SJCRH30 (cell line): ENCODE measurements at regions not wholly inside any gene's neighbourhood (a gene's known extent, or its start where the extent isn't known, plus 50 kb on each side); places are given as distances from the start of the nearest gene placed in this dataset.

Source experiments
- DNase-seq, 2 experiments: peaks; one replicate each; pipeline ENCODE4 v3.0.0-alpha.2; 2015 to 2020
- H3K27ac ChIP-seq: fragments of 250-450 bp; sonication (Bioruptor Pico); 2 replicates; pipeline ENCODE4 v1.5.1; 2020; ENCODE audit warnings: mild to moderate bottlenecking, moderate library complexity
- H3K27me3 ChIP-seq: fragments of 250-450 bp; sonication (Bioruptor Pico); 2 replicates; pipeline ENCODE4 v1.5.1; 2020; ENCODE audit warnings: mild to moderate bottlenecking, moderate library complexity
- H3K36me3 ChIP-seq: fragments of 250-450 bp; sonication (Bioruptor Pico); 2 replicates; pipeline ENCODE4 v1.5.1; 2020; ENCODE audit warnings: mild to moderate bottlenecking, moderate library complexity
- H3K4me1 ChIP-seq: fragments of 250-450 bp; sonication (Bioruptor Pico); 2 replicates; pipeline ENCODE4 v1.5.1; 2020; ENCODE audit warnings: mild to moderate bottlenecking, moderate library complexity
- H3K4me3 ChIP-seq: fragments of 250-450 bp; sonication (Bioruptor Pico); 2 replicates; pipeline ENCODE4 v1.5.1; 2020; ENCODE audit warnings: mild to moderate bottlenecking, moderate library complexity
- H3K9me3 ChIP-seq: fragments of 250-450 bp; sonication (Bioruptor Pico); replicated peaks from 2 replicates; pipeline ENCODE4 v1.5.1; 2020; ENCODE audit warnings: mild to moderate bottlenecking, moderate library complexity

DNA sequence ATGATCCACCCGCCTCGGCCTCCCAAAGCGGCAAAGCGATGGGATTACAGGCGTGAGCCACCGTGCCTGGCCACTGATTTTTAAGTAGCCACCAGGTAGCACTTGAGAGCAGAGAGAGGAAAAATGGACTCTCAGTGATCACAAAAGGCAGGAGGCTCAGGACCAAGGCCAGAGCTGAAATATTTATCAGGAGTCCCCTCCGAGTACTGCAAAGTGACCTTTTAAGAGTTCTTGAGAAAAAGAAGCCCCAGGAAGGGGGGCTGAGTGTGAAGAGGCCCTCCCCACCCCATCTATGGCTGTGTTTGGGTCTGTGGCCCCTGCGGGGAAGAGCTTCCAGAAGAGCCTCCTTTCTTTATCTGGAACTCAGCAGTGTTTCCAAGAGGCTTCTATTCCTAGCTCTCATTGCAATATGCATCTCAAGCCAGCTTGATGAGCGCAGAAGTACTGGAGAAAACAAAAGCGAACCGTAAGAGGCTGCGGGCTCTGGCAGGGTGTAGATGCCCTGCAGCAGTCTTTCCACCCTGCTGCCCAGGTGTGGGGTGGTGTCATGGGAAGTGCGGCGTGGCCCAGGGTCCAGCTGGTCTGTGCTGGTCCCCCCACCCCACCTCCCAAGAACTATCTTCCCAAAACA is 75.5 kb upstream of the CDK20 start:
- Histone ChIP-seq H3K4me3 (no peak overlapping the region), H3K27me3 (no peaks in the 10 kb centered on the region), H3K36me3 (no peaks in the 10 kb centered on the region), H3K4me1 (peaks cover 5% of the 10 kb centered on the region; the same call in 1 of the 2 replicates), H3K9me3 (peaks cover 4% of the 10 kb centered on the region; the same call in 1 of the 2 replicates), H3K27ac (no peak overlapping the region)
- DNase-seq = no peak

DNA sequence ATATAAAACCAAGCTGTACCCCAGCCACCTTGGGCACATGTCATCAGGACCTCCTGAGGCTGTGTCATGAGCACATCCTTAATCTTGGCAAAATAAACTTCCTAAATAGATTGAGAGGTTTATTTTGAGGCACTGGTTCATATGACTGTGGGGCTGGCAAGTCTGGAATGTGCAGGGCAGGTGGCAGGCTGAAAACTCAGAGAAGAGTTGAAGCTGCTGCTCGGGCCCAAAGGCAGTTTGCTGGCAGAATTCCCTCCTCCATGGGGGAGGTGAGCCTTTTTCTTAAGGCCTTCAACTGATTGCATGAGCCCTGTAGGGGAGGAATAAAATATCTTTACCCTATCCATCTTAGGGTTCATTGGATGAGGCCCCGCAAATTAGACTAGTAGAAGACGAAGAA is 72.2 kb upstream of the CDK20 start:
- H3K9me3 ChIP-seq = peaks cover 7% of the 10 kb centered on the region; the same call in 1 of the 2 replicates
- no peak for DNase-seq
- no peaks in the 10 kb centered on the region for H3K27me3 ChIP-seq
- H3K4me1 ChIP-seq = no peaks in the 10 kb centered on the region
- H3K36me3 ChIP-seq = no peaks in the 10 kb centered on the region
- H3K27ac ChIP-seq = no peak overlapping the region
- no peak overlapping the region for H3K4me3 ChIP-seq

DNA sequence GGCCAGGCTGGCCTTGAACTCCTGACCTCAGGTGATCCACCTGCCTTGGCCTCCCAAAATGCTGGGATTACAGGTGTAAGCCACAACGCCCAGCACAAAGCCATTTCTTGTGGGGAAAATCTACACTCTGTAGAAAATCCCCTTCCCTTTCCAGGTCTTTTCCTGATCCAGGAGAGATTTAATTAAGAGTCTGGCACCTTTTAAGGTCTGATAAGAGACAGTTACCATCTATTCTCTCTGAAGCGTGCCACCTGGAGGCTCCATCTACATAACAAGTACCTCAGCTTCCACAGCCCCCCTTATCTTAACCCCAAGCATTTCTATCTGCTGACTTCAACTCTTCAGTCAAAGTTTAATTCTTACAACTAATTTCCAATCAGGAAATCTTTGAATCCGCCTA is 71.4 kb upstream of the CDK20 start:
- DNase-seq = no peak
- Histone ChIP-seq H3K27ac (no peak overlapping the region), H3K27me3 (no peaks in the 10 kb centered on the region), H3K4me1 (no peaks in the 10 kb centered on the region), H3K36me3 (no peaks in the 10 kb centered on the region), H3K9me3 (peaks cover 7% of the 10 kb centered on the region; the same call in 1 of the 2 replicates), H3K4me3 (no peak overlapping the region)

DNA sequence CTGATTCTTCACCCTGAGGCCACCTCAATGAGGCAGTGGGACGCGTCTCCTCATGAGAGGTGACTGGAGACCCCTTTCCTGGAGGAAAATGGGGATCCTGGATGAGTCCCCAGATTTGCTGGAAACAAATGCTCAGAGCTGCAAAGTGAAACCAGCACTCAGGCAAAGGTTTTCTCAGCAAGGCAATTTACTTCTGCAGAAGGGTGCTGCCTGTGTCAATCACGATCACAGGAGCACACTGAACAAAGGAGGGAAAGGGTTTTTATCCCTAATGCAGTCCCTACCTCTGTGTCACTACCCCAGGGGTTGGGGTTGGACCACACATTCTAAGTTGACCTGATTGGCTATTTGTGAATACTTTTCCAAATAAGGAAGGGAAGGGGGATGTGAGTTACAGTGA is 69.9 kb upstream of the CDK20 start:
- no peak for DNase-seq
- Histone ChIP-seq H3K36me3 (no peaks in the 10 kb centered on the region), H3K4me1 (no peaks in the 10 kb centered on the region), H3K27me3 (no peaks in the 10 kb centered on the region), H3K4me3 (no peak overlapping the region), H3K27ac (no peak overlapping the region), H3K9me3 (peaks cover 7% of the 10 kb centered on the region; the same call in 1 of the 2 replicates)

DNA sequence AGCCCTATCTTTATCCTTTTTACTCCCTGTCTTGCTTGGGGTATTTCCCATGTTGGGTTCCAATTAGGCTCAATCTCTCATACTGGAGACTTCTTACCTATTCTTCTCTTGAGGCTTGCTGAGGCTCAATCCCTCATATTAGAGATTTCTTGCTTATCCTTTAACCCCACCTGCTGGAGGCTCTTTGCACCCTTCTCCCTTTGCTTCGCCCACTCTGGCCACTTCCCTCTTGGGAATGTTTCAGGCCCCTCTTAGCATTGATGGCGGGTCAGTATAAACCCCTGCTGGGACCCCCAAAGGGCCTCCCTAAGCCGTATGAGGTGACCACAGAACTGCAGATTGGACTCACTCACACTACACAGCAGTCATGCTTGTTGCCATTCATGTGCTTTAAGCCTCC is 69.3 kb upstream of the CDK20 start:
- H3K27me3 ChIP-seq = no peaks in the 10 kb centered on the region
- no peak overlapping the region for H3K4me3 ChIP-seq
- H3K4me1 ChIP-seq = no peaks in the 10 kb centered on the region
- no peak overlapping the region for H3K27ac ChIP-seq
- H3K9me3 ChIP-seq = peaks cover 7% of the 10 kb centered on the region; the same call in 1 of the 2 replicates
- no peak for DNase-seq
- no peaks in the 10 kb centered on the region for H3K36me3 ChIP-seq

DNA sequence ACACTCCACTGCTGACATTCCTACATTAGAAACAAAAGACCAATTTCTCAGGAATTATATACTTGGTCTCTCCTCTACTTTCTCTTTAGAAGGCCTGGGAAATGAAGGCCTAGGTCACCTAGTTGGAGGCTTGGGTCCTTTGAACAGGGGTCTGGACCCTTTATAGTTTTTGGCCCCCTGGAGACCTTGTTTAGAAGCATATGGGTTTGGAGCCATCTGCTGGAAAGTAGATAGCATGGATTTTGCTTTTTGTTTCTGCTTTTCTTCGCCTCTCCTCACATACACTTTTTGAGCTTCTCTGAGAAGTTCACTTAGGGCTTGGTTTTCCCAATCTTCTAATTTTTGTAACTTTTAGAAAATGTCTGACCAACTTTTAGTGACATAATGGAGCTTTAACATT is 67.1 kb upstream of the CDK20 start:
- Histone ChIP-seq H3K27me3 (no peaks in the 10 kb centered on the region), H3K36me3 (no peaks in the 10 kb centered on the region), H3K27ac (no peak overlapping the region), H3K4me3 (no peak overlapping the region), H3K9me3 (peaks cover 17% of the 10 kb centered on the region; the same call in 1 of the 2 replicates), H3K4me1 (no peaks in the 10 kb centered on the region)
- DNase-seq = peak in 1 of 2 experiments; percentile 34

DNA sequence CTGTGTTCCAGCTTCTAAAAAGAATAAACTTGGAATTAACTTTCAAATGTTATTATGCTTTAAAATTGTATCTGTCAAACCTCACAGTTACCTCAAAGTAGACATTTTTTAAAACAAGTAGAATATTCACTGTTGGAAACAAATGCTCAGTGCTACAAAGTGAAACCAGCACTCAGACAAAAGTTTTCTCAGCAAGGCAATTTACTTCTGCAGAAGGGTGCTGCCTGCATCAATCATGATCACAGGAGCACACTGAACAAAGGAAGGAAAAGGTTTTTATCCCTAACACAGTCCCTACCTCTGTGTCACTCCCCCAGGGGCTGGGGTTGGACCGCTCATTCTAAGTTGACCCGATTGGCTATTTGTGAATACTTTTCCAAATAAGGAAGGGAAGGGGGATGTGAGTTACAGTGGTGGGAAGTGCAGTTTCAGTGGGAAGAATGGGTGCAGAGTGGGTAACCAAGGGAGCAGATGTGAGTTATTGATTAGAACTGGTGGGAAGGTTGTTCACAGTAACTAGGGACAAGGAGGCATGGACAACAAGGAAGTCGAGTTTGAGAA is 63.0 kb upstream of the CDK20 start:
- H3K4me3 ChIP-seq = no peak overlapping the region
- H3K9me3 ChIP-seq = peaks cover 10% of the 10 kb centered on the region; the same call in 1 of the 2 replicates
- no peaks in the 10 kb centered on the region for H3K36me3 ChIP-seq
- no peak overlapping the region for H3K27ac ChIP-seq
- H3K4me1 ChIP-seq = no peaks in the 10 kb centered on the region
- DNase-seq = no peak
- H3K27me3 ChIP-seq = 0 out of 2 replicates have a peak, but pooled peaks cover 4% of the 10 kb centered on the region

DNA sequence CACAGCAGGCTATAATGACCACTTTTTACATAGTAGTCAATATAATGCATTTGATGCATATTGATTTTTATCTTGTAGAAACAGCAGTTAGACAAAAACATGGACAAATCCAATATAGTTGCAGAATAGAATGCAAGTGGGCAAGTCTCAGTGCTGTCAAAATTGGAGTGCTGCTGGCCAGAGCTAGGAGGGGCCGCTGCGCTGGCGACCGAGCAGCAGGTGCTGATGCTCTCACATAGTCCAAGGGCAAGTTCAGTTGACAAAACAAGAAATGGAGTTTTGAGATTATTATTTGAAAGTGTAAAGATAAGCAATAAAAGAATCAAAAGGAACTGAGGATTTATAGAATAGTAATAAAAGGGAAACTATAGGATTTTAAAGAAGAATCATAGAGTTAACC is 60.6 kb upstream of the CDK20 start:
- H3K4me1 ChIP-seq = no peaks in the 10 kb centered on the region
- peaks cover 10% of the 10 kb centered on the region; the same call in 1 of the 2 replicates for H3K9me3 ChIP-seq
- H3K27me3 ChIP-seq = 0 out of 2 replicates have a peak, but pooled peaks cover 4% of the 10 kb centered on the region
- H3K36me3 ChIP-seq = no peaks in the 10 kb centered on the region
- H3K27ac ChIP-seq = no peak overlapping the region
- no peak overlapping the region for H3K4me3 ChIP-seq
- DNase-seq = no peak

DNA sequence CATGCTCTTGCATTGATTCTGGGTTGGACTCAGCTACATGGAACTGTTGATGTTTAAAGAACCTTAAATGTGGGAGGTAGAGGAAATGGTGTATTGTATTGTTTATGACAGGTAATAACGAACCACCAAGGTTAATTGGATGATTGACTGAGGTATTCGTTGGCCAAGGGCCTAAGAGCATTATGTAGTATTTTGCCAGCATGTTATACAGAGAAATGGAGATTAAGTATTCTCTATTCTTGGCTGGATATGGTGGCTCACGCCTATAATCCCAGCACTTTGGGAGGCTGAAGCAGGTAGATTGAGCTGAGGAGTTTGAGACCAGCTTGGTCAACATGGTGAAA is 59.0 kb upstream of the CDK20 start:
- peaks cover 10% of the 10 kb centered on the region; the same call in 1 of the 2 replicates for H3K9me3 ChIP-seq
- H3K4me1 ChIP-seq = no peaks in the 10 kb centered on the region
- DNase-seq = no peak
- H3K27me3 ChIP-seq = 0 out of 2 replicates have a peak, but pooled peaks cover 4% of the 10 kb centered on the region
- no peak overlapping the region for H3K27ac ChIP-seq
- no peak overlapping the region for H3K4me3 ChIP-seq
- H3K36me3 ChIP-seq = no peaks in the 10 kb centered on the region

DNA sequence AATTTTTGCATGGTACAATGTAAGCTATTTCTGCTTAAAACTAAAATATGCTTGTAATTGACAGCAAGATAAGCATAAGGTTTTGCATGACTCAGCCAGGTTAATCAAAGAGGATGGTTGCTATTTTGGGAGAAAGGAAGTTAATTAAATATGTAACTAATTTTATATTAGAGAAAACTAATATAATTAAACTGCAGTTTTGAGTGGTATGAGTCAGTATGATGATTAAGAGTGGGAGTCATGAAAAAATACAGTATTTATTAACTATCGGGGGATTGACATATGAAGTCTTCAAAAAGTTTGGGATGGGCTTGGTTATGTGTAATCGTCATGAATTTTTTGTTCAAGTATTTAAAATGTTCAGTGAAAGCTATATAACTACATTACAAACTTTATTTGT is 54.0 kb upstream of the CDK20 start:
- DNase-seq = no peak
- 0 out of 2 replicates have a peak, but pooled peaks cover 4% of the 10 kb centered on the region for H3K27me3 ChIP-seq
- no peaks in the 10 kb centered on the region for H3K9me3 ChIP-seq
- no peak overlapping the region for H3K4me3 ChIP-seq
- H3K27ac ChIP-seq = no peak overlapping the region
- no peaks in the 10 kb centered on the region for H3K4me1 ChIP-seq
- H3K36me3 ChIP-seq = no peaks in the 10 kb centered on the region

DNA sequence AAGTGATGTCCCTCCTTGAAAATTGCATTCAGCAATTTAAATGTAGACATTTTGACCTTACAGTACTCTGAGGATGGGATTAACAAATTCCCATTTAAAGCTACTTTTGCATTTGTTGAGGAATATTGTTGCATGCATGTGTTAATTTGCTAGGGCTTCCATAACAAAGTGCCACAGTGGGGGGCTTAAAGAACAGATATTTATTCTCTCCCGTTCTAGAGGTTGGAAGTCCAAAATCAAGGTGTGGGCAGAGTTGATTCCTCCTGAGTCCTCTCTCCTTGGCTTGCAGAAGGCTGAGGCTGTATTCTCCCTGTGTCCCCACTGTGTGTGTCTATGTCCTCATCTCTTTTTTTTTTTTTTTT is 51.8 kb upstream of the CDK20 start:
- Histone ChIP-seq H3K27me3 (no peaks in the 10 kb centered on the region), H3K36me3 (no peaks in the 10 kb centered on the region), H3K9me3 (no peaks in the 10 kb centered on the region), H3K4me3 (no peak overlapping the region), H3K27ac (no peak overlapping the region), H3K4me1 (no peaks in the 10 kb centered on the region)
- no peak for DNase-seq

DNA sequence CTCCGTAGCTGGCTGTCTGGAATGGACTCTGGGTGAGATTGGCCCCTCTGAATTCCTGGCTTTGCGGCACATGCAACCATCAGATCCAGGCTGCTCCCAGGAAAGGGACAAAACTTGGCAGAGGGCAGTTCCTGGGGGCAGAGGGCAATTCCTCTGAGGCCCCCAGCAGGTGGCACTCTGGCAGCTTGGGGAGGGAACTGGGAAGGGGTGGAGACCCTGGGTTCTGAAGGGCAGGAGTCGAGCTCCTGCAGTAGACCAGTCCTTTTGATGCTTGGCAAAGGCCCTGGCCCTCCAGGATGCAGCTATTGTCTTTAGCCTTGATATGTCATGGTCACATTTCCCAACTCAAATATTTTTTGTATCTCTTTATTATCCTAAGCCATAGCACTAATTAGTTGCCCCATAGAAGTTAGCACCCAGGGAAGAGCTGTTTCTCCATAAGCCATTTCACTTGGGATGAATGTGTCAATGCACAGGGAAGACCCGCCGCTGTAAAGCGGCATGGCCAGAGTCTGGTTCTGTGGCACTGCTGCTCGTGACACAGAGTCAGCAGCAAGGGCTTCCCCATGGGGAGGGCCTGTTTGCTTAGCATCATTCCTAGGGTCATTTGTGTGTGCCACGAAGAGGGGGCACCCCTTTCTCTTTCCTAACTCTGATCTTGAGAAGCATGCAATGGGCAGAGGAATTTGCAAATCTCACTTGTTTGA is 51.2 kb upstream of the CDK20 start:
- Histone ChIP-seq H3K27me3 (no peaks in the 10 kb centered on the region), H3K4me1 (no peaks in the 10 kb centered on the region), H3K27ac (no peak overlapping the region), H3K9me3 (no peaks in the 10 kb centered on the region), H3K36me3 (no peaks in the 10 kb centered on the region), H3K4me3 (no peak overlapping the region)
- DNase-seq = peak in 1 of 2 experiments; percentile 11

DNA sequence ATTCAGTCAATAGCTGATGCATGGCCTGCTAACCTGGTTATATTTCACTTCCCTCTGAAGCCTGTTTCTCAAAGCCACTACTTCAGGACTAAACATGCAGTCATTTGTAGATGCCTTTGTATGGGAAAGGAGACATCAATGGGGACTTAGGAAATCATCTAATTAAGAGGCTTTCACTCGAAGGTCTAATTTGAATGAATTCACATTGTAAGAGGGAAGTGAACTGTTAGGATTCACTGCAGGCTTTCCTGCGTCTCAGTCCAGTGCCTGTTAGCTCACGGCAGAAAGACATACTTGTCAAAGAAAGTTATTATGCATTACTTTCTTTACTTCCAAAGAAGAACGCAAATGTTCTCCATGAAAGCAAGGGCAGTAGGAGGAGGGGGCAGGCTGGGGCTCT is 50.6 kb upstream of the CDK20 start:
- no peak overlapping the region for H3K27ac ChIP-seq

More for the DNA sequence above, 50.6 kb upstream of the CDK20 start:
- Histone ChIP-seq H3K4me3 (no peak overlapping the region), H3K9me3 (no peaks in the 10 kb centered on the region), H3K4me1 (no peaks in the 10 kb centered on the region), H3K27me3 (no peaks in the 10 kb centered on the region), H3K36me3 (no peaks in the 10 kb centered on the region)
- DNase-seq = no peak
